ENCODE measurements at regions not wholly inside any gene's neighbourhood (a gene's known extent, or its start where the extent isn't known, plus 50 kb on each side); places are given as distances from the start of the nearest gene placed in this dataset.
A peak's percentile ranks its signal among the peaks of the same experiment; 100 is the strongest.
"Not testable (repeated sequence)": the region's sequence is repeated elsewhere in the genome, so short reads cannot be mapped to it uniquely, and the experiment has no call there.

GRCh38 chr15:26261413-26261812 is 398.3 kb upstream of the ATP10A start:
- H3K27ac ChIP-seq, result peak overlapping the region; percentile 58 to 89
- peaks cover 0 to 11% of the 10 kb centered on the region in 2 donors for H3K4me1 ChIP-seq
- peak overlapping the region; percentile 16 to 19 for H3K4me3 ChIP-seq
- no peaks in the 10 kb centered on the region for H3K36me3 ChIP-seq
- no peaks in the 10 kb centered on the region for H3K27me3 ChIP-seq
- TF ChIP-seq CTCF (IDR thresholded peaks at IDR 0.05), result no peak
- no peaks in the 10 kb centered on the region for H3K9me3 ChIP-seq
- peak; percentile 73 for DNase-seq (ENCODE audit: low spot score)

GRCh38 chr15:26260517-26261133 is 397.5 kb upstream of the ATP10A start:
- peak; percentile 45 to 71 for TF ChIP-seq CTCF (IDR thresholded peaks at IDR 0.05)
- no peak for DNase-seq (ENCODE audit: low spot score)

GRCh38 chr15:26259581-26259980 is 396.5 kb upstream of the ATP10A start:
- DNase-seq (ENCODE audit: low spot score), result no peak
- no peaks in the 10 kb centered on the region for H3K36me3 ChIP-seq
- TF ChIP-seq CTCF (IDR thresholded peaks at IDR 0.05), result no peak
- H3K27me3 ChIP-seq, result no peaks in the 10 kb centered on the region
- peak overlapping the region; percentile 58 to 89 for H3K27ac ChIP-seq
- H3K9me3 ChIP-seq, result no peaks in the 10 kb centered on the region
- peaks cover 0 to 11% of the 10 kb centered on the region in 2 donors for H3K4me1 ChIP-seq
- H3K4me3 ChIP-seq, result no peak overlapping the region

More at GRCh38 chr15:26260517-26261133, 397.5 kb upstream of the ATP10A start:
- H3K4me3 ChIP-seq, result no peak overlapping the region
- H3K4me1 ChIP-seq, result peaks cover 0 to 11% of the 10 kb centered on the region in 2 donors
- no peaks in the 10 kb centered on the region for H3K27me3 ChIP-seq
- H3K27ac ChIP-seq, result peak overlapping the region; percentile 58 to 89
- no peaks in the 10 kb centered on the region for H3K36me3 ChIP-seq
- H3K9me3 ChIP-seq, result no peaks in the 10 kb centered on the region

GRCh38 chr15:26244782-26245181 is 381.7 kb upstream of the ATP10A start:
- H3K4me3 ChIP-seq; DNase-seq (ENCODE audit: low spot score); H3K36me3 ChIP-seq; H3K9me3 ChIP-seq; H3K4me1 ChIP-seq; H3K27ac ChIP-seq; H3K27me3 ChIP-seq: not testable (repeated sequence)

- no peak overlapping the region for H3K4me3 ChIP-seq
- H3K9me3 ChIP-seq, result no peaks in the 10 kb centered on the region
- H3K4me1 ChIP-seq, result no peaks in the 10 kb centered on the region
- TF ChIP-seq CTCF (IDR thresholded peaks at IDR 0.05), result no peak
- H3K27me3 ChIP-seq, result no peaks in the 10 kb centered on the region
- H3K27ac ChIP-seq, result no peak overlapping the region
- DNase-seq (ENCODE audit: low spot score), result peak; percentile 5
- H3K36me3 ChIP-seq, result no peaks in the 10 kb centered on the region
Measured at GRCh38 chr15:26243382-26243781, 380.3 kb upstream of the ATP10A start.

GRCh38 chr15:26242565-26243071 is 379.5 kb upstream of the ATP10A start:
- no peak for TF ChIP-seq CTCF (IDR thresholded peaks at IDR 0.05)
- Histone ChIP-seq H3K9me3 (no peaks in the 10 kb centered on the region), H3K36me3 (no peaks in the 10 kb centered on the region), H3K27me3 (no peaks in the 10 kb centered on the region), H3K27ac (no peak overlapping the region), H3K4me3 (no peak overlapping the region), H3K4me1 (no peaks in the 10 kb centered on the region)
- peak; percentile 7 for DNase-seq (ENCODE audit: low spot score)
